ENCODE measurements at regions not wholly inside any gene's neighbourhood (a gene's known extent, or its start where the extent isn't known, plus 50 kb on each side); places are given as distances from the start of the nearest gene placed in this dataset.
A peak's percentile ranks its signal among the peaks of the same experiment; 100 is the strongest.

GRCh38 chr14:62117751-62118105 is 355.5 kb downstream of the SNAPC1 start:
- no peak for TF ChIP-seq CTCF (IDR thresholded peaks at IDR 0.05; ENCODE audit: control insufficient read depth, extremely low read depth, insufficient read depth)
- no peak for DNase-seq (ENCODE audit: low read depth)
- H3K4me3 ChIP-seq (ENCODE audit: low read depth, low read length): no peak overlapping the region

- no peak overlapping the region for H3K4me3 ChIP-seq (ENCODE audit: low read depth, low read length)
- DNase-seq (ENCODE audit: low read depth): no peak
- no peak for TF ChIP-seq CTCF (IDR thresholded peaks at IDR 0.05; ENCODE audit: control insufficient read depth, extremely low read depth, insufficient read depth)
Observed at GRCh38 chr14:62118461-62118860, 356.2 kb downstream of the SNAPC1 start.

GRCh38 chr14:62118871-62119270 is 356.7 kb downstream of the SNAPC1 start:
- no peak for TF ChIP-seq CTCF (IDR thresholded peaks at IDR 0.05; ENCODE audit: control insufficient read depth, extremely low read depth, insufficient read depth)
- H3K4me3 ChIP-seq (ENCODE audit: low read depth, low read length): no peak overlapping the region
- no peak for DNase-seq (ENCODE audit: low read depth)

GRCh38 chr14:62123961-62124360 is 361.7 kb downstream of the SNAPC1 start:
- no peak for DNase-seq (ENCODE audit: low read depth)
- H3K4me3 ChIP-seq (ENCODE audit: low read depth, low read length): no peak overlapping the region
- no peak for TF ChIP-seq CTCF (IDR thresholded peaks at IDR 0.05; ENCODE audit: control insufficient read depth, extremely low read depth, insufficient read depth)

GRCh38 chr14:62125793-62126192 is 363.6 kb downstream of the SNAPC1 start:
- no peak overlapping the region for H3K4me3 ChIP-seq (ENCODE audit: low read depth, low read length)
- no peak for DNase-seq (ENCODE audit: low read depth)
- no peak for TF ChIP-seq CTCF (IDR thresholded peaks at IDR 0.05; ENCODE audit: control insufficient read depth, extremely low read depth, insufficient read depth)

- H3K4me3 ChIP-seq (ENCODE audit: low read depth, low read length): no peak overlapping the region
- peak; percentile 36 for DNase-seq (ENCODE audit: low read depth)
- TF ChIP-seq CTCF (IDR thresholded peaks at IDR 0.05; ENCODE audit: control insufficient read depth, extremely low read depth, insufficient read depth): peak; percentile 84
Observed at GRCh38 chr14:62126879-62127478, 364.8 kb downstream of the SNAPC1 start.

- TF ChIP-seq CTCF (IDR thresholded peaks at IDR 0.05; ENCODE audit: control insufficient read depth, extremely low read depth, insufficient read depth): no peak
- no peak for DNase-seq (ENCODE audit: low read depth)
- no peak overlapping the region for H3K4me3 ChIP-seq (ENCODE audit: low read depth, low read length)
Observed at GRCh38 chr14:62130441-62130840, 368.2 kb downstream of the SNAPC1 start.

All from LNCaP clone FGC (cell line).